ENCODE measurements at regions not wholly inside any gene's neighbourhood (a gene's known extent, or its start where the extent isn't known, plus 50 kb on each side); places are given as distances from the start of the nearest gene placed in this dataset.

GRCh38 chr2:35946478-35946877 lies 409.1 kb upstream of the CRIM1 start:
- FAIRE-seq = no peak
- H3K4me2 ChIP-seq (ENCODE audit: low read length) = no peak overlapping the region
- no peaks in the 10 kb centered on the region for H3K9me3 Mint-ChIP-seq (ENCODE audit: unreplicated experiment)
- no peak overlapping the region for H3K27ac Mint-ChIP-seq (ENCODE audit: unreplicated experiment)
- H3K9me3 ChIP-seq (ENCODE audit: insufficient read depth, low read depth, low read length) = no peaks in the 10 kb centered on the region
- no peaks in the 10 kb centered on the region for H3K79me2 ChIP-seq (ENCODE audit: insufficient read depth, low read length)
- H3K4me3 Mint-ChIP-seq (ENCODE audit: unreplicated experiment) = no peak overlapping the region
- H4K20me1 ChIP-seq (ENCODE audit: insufficient read depth, low read length) = no peaks in the 10 kb centered on the region
- no peaks in the 10 kb centered on the region for H3K36me3 Mint-ChIP-seq (ENCODE audit: low read depth, unreplicated experiment)
- peaks cover 2% of the 10 kb centered on the region for H3K27me3 Mint-ChIP-seq (ENCODE audit: low read depth, unreplicated experiment)
- no peaks in the 10 kb centered on the region for H3K4me1 Mint-ChIP-seq (ENCODE audit: low read depth, unreplicated experiment)
- TF ChIP-seq EZH2 (IDR thresholded peaks at IDR 0.05; ENCODE audit: insufficient read depth, low read length) = no peak
- no peak for DNase-seq (ENCODE audit: low read depth)
- no peaks in the 10 kb centered on the region for H3K27me3 ChIP-seq (ENCODE audit: insufficient read depth, low read length)
- no peaks in the 10 kb centered on the region for H3K4me1 ChIP-seq (ENCODE audit: insufficient read depth, low read length)
- no peak overlapping the region for H3K9ac ChIP-seq (ENCODE audit: low read length)
- H3K4me3 ChIP-seq (ENCODE audit: insufficient read depth, low read depth, low read length) = no peak overlapping the region
- H3K27ac ChIP-seq (ENCODE audit: low read depth, low read length) = no peak overlapping the region
- no peaks in the 10 kb centered on the region for H3K36me3 ChIP-seq (ENCODE audit: insufficient read depth, low read length)
- no peak overlapping the region for H2AFZ ChIP-seq (ENCODE audit: low read depth, low read length)

- no peaks in the 10 kb centered on the region for H4K20me1 ChIP-seq (ENCODE audit: insufficient read depth, low read length)
- no peak overlapping the region for H3K9ac ChIP-seq (ENCODE audit: low read length)
- H3K4me3 ChIP-seq (ENCODE audit: insufficient read depth, low read depth, low read length) = no peak overlapping the region
- FAIRE-seq (no peak), DNase-seq (ENCODE audit: low read depth) (no peak)
- no peaks in the 10 kb centered on the region for H3K4me1 ChIP-seq (ENCODE audit: insufficient read depth, low read length)
- Mint-ChIP-seq H3K27ac (ENCODE audit: unreplicated experiment) (no peak overlapping the region), H3K4me1 (ENCODE audit: low read depth, unreplicated experiment) (no peaks in the 10 kb centered on the region), H3K36me3 (ENCODE audit: low read depth, unreplicated experiment) (no peaks in the 10 kb centered on the region), H3K4me3 (ENCODE audit: unreplicated experiment) (no peak overlapping the region), H3K27me3 (ENCODE audit: low read depth, unreplicated experiment) (no peaks in the 10 kb centered on the region), H3K9me3 (ENCODE audit: unreplicated experiment) (no peaks in the 10 kb centered on the region)
- no peaks in the 10 kb centered on the region for H3K27me3 ChIP-seq (ENCODE audit: insufficient read depth, low read length)
- H3K4me2 ChIP-seq (ENCODE audit: low read length) = no peak overlapping the region
- H3K27ac ChIP-seq (ENCODE audit: low read depth, low read length) = no peak overlapping the region
- TF ChIP-seq EZH2 (IDR thresholded peaks at IDR 0.05; ENCODE audit: insufficient read depth, low read length) = no peak
- TF ChIP-seq CTCF (IDR thresholded peaks at IDR 0.05; ENCODE audit: insufficient read depth, low read depth, low read length) = no peak
- H3K79me2 ChIP-seq (ENCODE audit: insufficient read depth, low read length) = no peaks in the 10 kb centered on the region
- H3K36me3 ChIP-seq (ENCODE audit: insufficient read depth, low read length) = no peaks in the 10 kb centered on the region
- no peaks in the 10 kb centered on the region for H3K9me3 ChIP-seq (ENCODE audit: insufficient read depth, low read depth, low read length)
- no peak overlapping the region for H2AFZ ChIP-seq (ENCODE audit: low read depth, low read length)
Observed at GRCh38 chr2:35938838-35939237, 416.7 kb upstream of the CRIM1 start.

- H3K9ac ChIP-seq (ENCODE audit: low read length) = no peak overlapping the region
- H3K4me3 ChIP-seq (ENCODE audit: insufficient read depth, low read depth, low read length) = no peak overlapping the region
- H3K36me3 Mint-ChIP-seq (ENCODE audit: low read depth, unreplicated experiment) = no peaks in the 10 kb centered on the region
- no peaks in the 10 kb centered on the region for H3K79me2 ChIP-seq (ENCODE audit: insufficient read depth, low read length)
- no peaks in the 10 kb centered on the region for H4K20me1 ChIP-seq (ENCODE audit: insufficient read depth, low read length)
- no peaks in the 10 kb centered on the region for H3K36me3 ChIP-seq (ENCODE audit: insufficient read depth, low read length)
- H2AFZ ChIP-seq (ENCODE audit: low read depth, low read length) = no peak overlapping the region
- H3K9me3 ChIP-seq (ENCODE audit: insufficient read depth, low read depth, low read length) = no peaks in the 10 kb centered on the region
- no peak for DNase-seq (ENCODE audit: low read depth)
- no peaks in the 10 kb centered on the region for H3K4me1 ChIP-seq (ENCODE audit: insufficient read depth, low read length)
- no peak overlapping the region for H3K27ac Mint-ChIP-seq (ENCODE audit: unreplicated experiment)
- H3K27me3 ChIP-seq (ENCODE audit: insufficient read depth, low read length) = no peaks in the 10 kb centered on the region
- no peak overlapping the region for H3K4me2 ChIP-seq (ENCODE audit: low read length)
- peaks cover 10% of the 10 kb centered on the region for H3K4me1 Mint-ChIP-seq (ENCODE audit: low read depth, unreplicated experiment)
- no peaks in the 10 kb centered on the region for H3K9me3 Mint-ChIP-seq (ENCODE audit: unreplicated experiment)
- H3K4me3 Mint-ChIP-seq (ENCODE audit: unreplicated experiment) = no peak overlapping the region
- TF ChIP-seq EZH2 (IDR thresholded peaks at IDR 0.05; ENCODE audit: insufficient read depth, low read length) (no peak), CTCF (IDR thresholded peaks at IDR 0.05; ENCODE audit: insufficient read depth, low read depth, low read length) (no peak)
- no peak overlapping the region for H3K27ac ChIP-seq (ENCODE audit: low read depth, low read length)
- FAIRE-seq = no peak
- H3K27me3 Mint-ChIP-seq (ENCODE audit: low read depth, unreplicated experiment) = no peaks in the 10 kb centered on the region
Observed at GRCh38 chr2:35933031-35933430, 422.5 kb upstream of the CRIM1 start.
